Kidney epithelial cell (primary cell): ENCODE measurements at regions not wholly inside any gene's neighbourhood (a gene's known extent, or its start where the extent isn't known, plus 50 kb on each side); places are given as distances from the start of the nearest gene placed in this dataset.

Experiments
- DNase-seq: peaks from one replicate; pipeline ENCODE4 v3.0.0-alpha.2; 2010; ENCODE audit warnings: low read depth
- H3K27me3 ChIP-seq: 2 replicates; pipeline ENCODE4 v1.6.0; 2011; ENCODE audit warnings: low read length; ENCODE audit not compliant: control insufficient read depth, insufficient read depth
- H3K36me3 ChIP-seq: 2 replicates; pipeline ENCODE4 v1.5.1; 2011; ENCODE audit warnings: low read length; ENCODE audit not compliant: control insufficient read depth, insufficient read depth
- H3K4me3 ChIP-seq: 2 replicates; pipeline ENCODE4 v1.5.1; 2011; ENCODE audit warnings: low read depth, mild to moderate bottlenecking, control low read depth, low read length
- TF ChIP-seq, protein P1 (sequence below): IDR thresholded peaks from 2 replicates; pipeline ENCODE4 v1.5.1; 2011; ENCODE audit warnings: mild to moderate bottlenecking, moderate library complexity, low read length, control low read depth, inconsistent platforms; ENCODE audit not compliant: insufficient read depth, poor library complexity, severe bottlenecking

DNA sequence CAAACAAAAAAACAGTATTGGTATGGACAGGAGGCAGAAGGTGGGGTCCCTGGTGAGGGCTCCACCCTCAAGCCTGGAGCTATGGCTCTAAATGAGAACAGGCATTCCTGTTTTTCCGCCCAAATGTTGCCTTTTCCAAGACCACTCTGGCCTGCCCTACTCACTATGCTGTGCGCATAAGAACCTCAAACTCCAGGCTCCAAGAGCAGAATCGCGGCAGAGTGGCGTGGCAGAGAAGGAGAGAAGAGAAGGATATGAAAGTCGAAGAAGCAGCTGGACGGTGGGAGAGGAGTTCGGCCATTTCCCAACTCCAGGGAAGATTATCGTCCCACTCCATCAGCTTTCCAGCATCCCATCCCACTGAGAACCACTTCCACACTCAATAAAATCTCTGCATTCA lies 207.8 kb downstream of the FAT4 start:
- no peak for DNase-seq
- TF ChIP-seq, protein P1, sequence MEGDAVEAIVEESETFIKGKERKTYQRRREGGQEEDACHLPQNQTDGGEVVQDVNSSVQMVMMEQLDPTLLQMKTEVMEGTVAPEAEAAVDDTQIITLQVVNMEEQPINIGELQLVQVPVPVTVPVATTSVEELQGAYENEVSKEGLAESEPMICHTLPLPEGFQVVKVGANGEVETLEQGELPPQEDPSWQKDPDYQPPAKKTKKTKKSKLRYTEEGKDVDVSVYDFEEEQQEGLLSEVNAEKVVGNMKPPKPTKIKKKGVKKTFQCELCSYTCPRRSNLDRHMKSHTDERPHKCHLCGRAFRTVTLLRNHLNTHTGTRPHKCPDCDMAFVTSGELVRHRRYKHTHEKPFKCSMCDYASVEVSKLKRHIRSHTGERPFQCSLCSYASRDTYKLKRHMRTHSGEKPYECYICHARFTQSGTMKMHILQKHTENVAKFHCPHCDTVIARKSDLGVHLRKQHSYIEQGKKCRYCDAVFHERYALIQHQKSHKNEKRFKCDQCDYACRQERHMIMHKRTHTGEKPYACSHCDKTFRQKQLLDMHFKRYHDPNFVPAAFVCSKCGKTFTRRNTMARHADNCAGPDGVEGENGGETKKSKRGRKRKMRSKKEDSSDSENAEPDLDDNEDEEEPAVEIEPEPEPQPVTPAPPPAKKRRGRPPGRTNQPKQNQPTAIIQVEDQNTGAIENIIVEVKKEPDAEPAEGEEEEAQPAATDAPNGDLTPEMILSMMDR, result no peak
- Histone ChIP-seq H3K27me3 (no peaks in the 10 kb centered on the region), H3K36me3 (no peaks in the 10 kb centered on the region), H3K4me3 (no peak overlapping the region)

DNA sequence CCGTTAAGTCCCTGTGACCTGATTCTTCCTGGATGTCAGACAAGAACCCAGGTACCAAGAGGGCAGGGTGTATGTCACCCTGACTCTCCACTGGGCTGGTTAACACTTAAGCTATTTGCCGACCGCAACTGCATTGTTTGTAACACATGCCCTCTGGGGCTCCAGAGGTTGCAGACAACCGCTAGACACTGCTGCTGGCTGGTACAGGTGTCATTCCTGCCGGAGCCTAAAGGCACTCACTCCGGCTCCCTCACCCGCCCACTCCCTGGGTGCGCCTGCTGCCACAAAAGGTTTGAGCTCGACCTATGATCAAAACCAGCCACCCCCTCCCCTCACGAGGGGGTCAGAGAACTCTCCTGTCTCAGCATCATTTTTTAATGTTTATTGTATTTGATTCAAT lies 208.2 kb downstream of the FAT4 start:
- no peak for DNase-seq
- Histone ChIP-seq H3K36me3 (no peaks in the 10 kb centered on the region), H3K27me3 (no peaks in the 10 kb centered on the region), H3K4me3 (no peak overlapping the region)
- TF ChIP-seq, protein P1, result no peak

DNA sequence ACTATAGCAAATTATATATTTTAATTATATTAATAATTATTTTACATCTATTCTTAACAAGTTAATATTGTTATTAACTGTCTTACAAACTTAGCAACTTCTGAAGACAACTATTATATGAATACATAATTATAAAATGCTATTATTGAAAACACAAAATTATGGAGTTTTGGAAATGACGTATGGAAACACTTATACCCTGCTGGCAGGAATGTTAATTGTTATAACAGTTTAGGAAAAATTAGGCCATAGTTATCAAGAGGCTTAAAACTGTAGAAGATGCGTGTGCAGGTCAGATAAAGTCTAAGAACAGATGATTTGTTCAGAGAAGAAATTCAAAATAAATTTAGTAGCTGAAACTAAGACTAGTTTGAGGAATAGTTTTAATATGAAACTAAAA lies 211.7 kb downstream of the FAT4 start:
- Histone ChIP-seq H3K27me3 (no peaks in the 10 kb centered on the region), H3K36me3 (no peaks in the 10 kb centered on the region), H3K4me3 (no peak overlapping the region)
- no peak for DNase-seq
- TF ChIP-seq, protein P1, result no peak

DNA sequence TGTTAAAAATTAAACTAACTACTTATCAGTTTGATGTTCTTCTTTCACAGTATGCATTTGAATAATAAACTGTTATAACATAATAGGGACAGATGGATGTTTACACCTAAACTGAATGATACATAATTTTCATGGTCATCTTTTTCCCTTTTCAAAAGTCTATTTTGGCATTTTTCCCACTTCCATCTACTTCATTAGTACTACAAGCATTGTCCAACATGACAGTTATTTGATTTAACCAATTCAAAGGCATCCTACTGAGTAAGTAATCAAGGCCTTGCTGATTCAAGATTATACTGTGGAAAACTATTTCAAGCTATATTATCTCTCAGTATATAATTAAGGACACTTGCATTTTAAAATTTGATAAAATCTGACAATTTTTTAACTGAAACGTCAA lies 212.9 kb downstream of the FAT4 start:
- Histone ChIP-seq H3K4me3 (no peak overlapping the region), H3K36me3 (no peaks in the 10 kb centered on the region), H3K27me3 (no peaks in the 10 kb centered on the region)
- TF ChIP-seq, protein P1, result no peak
- no peak for DNase-seq

DNA sequence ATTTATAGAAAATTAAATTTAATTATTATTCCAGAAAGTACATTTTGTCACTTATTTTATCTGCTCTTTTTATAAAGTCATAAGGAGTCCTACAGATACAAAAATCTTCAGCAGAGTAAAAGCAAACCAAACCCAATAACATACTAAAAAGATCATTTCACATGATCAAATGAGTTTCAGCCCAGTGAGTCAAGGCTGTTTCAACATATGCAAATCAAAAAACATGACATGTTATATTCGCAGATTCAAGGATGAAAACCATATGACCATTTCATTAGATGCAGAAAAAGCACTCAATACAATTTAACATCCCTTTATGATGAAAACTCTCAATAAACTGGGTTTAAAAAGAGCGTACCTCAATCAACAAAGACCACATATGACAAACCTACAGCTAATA lies 214.3 kb downstream of the FAT4 start:
- no peak for DNase-seq
- H3K4me3 ChIP-seq, result no peak overlapping the region
- TF ChIP-seq, protein P1, result no peak
- no peaks in the 10 kb centered on the region for H3K36me3 ChIP-seq
- H3K27me3 ChIP-seq, result no peaks in the 10 kb centered on the region

DNA sequence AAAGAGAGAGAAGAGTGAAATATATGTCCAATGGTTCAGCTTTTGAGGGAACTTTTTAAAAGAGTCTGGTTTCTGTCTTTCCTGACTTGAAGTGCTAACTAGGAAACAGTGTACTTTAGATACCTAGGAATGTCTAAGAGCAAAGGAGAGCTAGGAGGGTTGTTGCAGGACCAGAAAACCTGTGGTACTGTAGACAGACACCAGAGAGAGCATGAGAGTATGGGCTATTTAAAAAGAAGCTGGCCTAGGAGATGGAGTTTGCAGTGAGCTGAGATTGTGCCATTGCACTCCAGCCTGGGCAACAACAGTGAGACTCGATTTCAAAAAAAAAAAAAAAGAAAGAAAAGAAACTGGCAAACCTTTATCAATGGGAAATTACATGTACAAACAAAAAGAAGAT lies 223.9 kb downstream of the FAT4 start:
- TF ChIP-seq, protein P1, result no peak

More for the DNA sequence above, 223.9 kb downstream of the FAT4 start:
- Histone ChIP-seq H3K4me3 (no peak overlapping the region), H3K36me3 (no peaks in the 10 kb centered on the region), H3K27me3 (no peaks in the 10 kb centered on the region)
- no peak for DNase-seq
